Neural cell (in vitro differentiated cells): ENCODE measurements at regions not wholly inside any gene's neighbourhood (a gene's known extent, or its start where the extent isn't known, plus 50 kb on each side); places are given as distances from the start of the nearest gene placed in this dataset.

Experiments used
- H2AFZ ChIP-seq: fragments of 200-600, 300-800 bp; sonication (generic), shearing (Covaris generic); 2 replicates; pipeline ENCODE4 v1.6.0; 2014; ENCODE audit warnings: low read depth, mild to moderate bottlenecking, antibody characterized with exemption, low read length, moderate library complexity
- H3F3A ChIP-seq: fragments of 200-600 bp; shearing (Covaris generic); 2 replicates; pipeline ENCODE4 v1.6.1; 2016; ENCODE audit warnings: mild to moderate bottlenecking, moderate library complexity, mixed read lengths, antibody characterized with exemption, low read length; ENCODE audit not compliant: insufficient read depth, poor library complexity, severe bottlenecking
- H3K27ac ChIP-seq: fragments of 200-600, 300-800 bp; sonication (generic), shearing (Covaris generic); 2 replicates; pipeline ENCODE4 v1.5.1; 2014; ENCODE audit warnings: mild to moderate bottlenecking, low read length, moderate library complexity
- H3K27me3 ChIP-seq: fragments of 300-800, 200-600 bp; sonication (generic), shearing (Covaris generic); 2 replicates; pipeline ENCODE4 v1.6.0; 2014; ENCODE audit warnings: mild to moderate bottlenecking, low read depth, low read length, moderate library complexity; ENCODE audit not compliant: insufficient read depth
- H3K36me3 ChIP-seq: fragments of 300-800, 200-600 bp; sonication (generic), shearing (Covaris generic); 2 replicates; pipeline ENCODE4 v1.5.1; 2014; ENCODE audit warnings: mild to moderate bottlenecking, antibody characterized with exemption, low read length, moderate library complexity; ENCODE audit not compliant: insufficient read depth
- H3K4me2 ChIP-seq: fragments of 300-800, 200-600 bp; sonication (generic), shearing (Covaris generic); 2 replicates; pipeline ENCODE4 v1.6.0; 2014; ENCODE audit warnings: mild to moderate bottlenecking, low read length
- H3K4me3 ChIP-seq: fragments of 300-800, 200-600 bp; sonication (generic), shearing (Covaris generic); 2 replicates; pipeline ENCODE4 v1.5.1; 2014; ENCODE audit warnings: mild to moderate bottlenecking, low read length, moderate library complexity
- H3K79me2 ChIP-seq: fragments of 200-600 bp; shearing (Covaris generic); replicated peaks from 2 replicates; pipeline ENCODE4 v1.6.0; 2014; ENCODE audit warnings: mild to moderate bottlenecking, low read length, moderate library complexity; ENCODE audit not compliant: insufficient read depth
- H3K9ac ChIP-seq: fragments of 300-800, 200-600 bp; sonication (generic), shearing (Covaris generic); 2 replicates; pipeline ENCODE4 v1.6.1; 2016; ENCODE audit warnings: mild to moderate bottlenecking, low read length, mixed read lengths
- H3K9me2 ChIP-seq: fragments of 200-600 bp; shearing (Covaris generic); 2 replicates; pipeline ENCODE4 v1.6.1; 2016; ENCODE audit warnings: mild to moderate bottlenecking, low read length, mixed read lengths; ENCODE audit not compliant: insufficient read depth
- H3K9me3 ChIP-seq: fragments of 200-600, 300-800 bp; sonication (generic), shearing (Covaris generic); 2 replicates; pipeline ENCODE4 v1.6.1; 2016; ENCODE audit warnings: mild to moderate bottlenecking, mixed run types, low read length, moderate library complexity, mixed read lengths
- H4K20me1 ChIP-seq: fragments of 200-600 bp; shearing (Covaris generic); 2 replicates; pipeline ENCODE4 v1.6.1; 2016; ENCODE audit warnings: mild to moderate bottlenecking, mixed run types; ENCODE audit not compliant: insufficient read depth
- EP300 ChIP-seq: fragments of 450-650 bp; conservative IDR thresholded peaks from 2 replicates; pipeline ENCODE4 v1.6.1; 2014; ENCODE audit warnings: antibody characterized with exemption, mild to moderate bottlenecking, moderate library complexity; ENCODE audit not compliant: poor library complexity, severe bottlenecking
- EZH2 ChIP-seq: fragments of 200-600, 300-800 bp; shearing (Covaris generic), sonication (generic); IDR thresholded peaks from 2 replicates; pipeline ENCODE4 v1.6.1; 2014; ENCODE audit warnings: antibody characterized with exemption, low read length, borderline replicate concordance, mild to moderate bottlenecking; ENCODE audit not compliant: insufficient read depth, poor library complexity, severe bottlenecking
- MXI1 ChIP-seq: fragments of 450-650 bp; conservative IDR thresholded peaks from 2 replicates; pipeline ENCODE4 v1.6.1; 2014; ENCODE audit warnings: antibody characterized with exemption, mild to moderate bottlenecking; ENCODE audit not compliant: poor library complexity, severe bottlenecking
- POLR2AphosphoS5 ChIP-seq: IDR thresholded peaks from 2 replicates; pipeline ENCODE4 v1.6.1; 2012
- RAD21 ChIP-seq: fragments of 450-650 bp; conservative IDR thresholded peaks from 2 replicates; pipeline ENCODE4 v1.6.1; 2014; ENCODE audit warnings: antibody characterized with exemption, mild to moderate bottlenecking, moderate library complexity
- SMC3 ChIP-seq: fragments of 450-650 bp; conservative IDR thresholded peaks from 2 replicates; pipeline ENCODE4 v1.6.1; 2014; ENCODE audit warnings: antibody characterized with exemption, mild to moderate bottlenecking, moderate library complexity; ENCODE audit not compliant: poor library complexity
- TAF1 ChIP-seq: IDR thresholded peaks from 2 replicates; pipeline ENCODE4 v1.6.1; 2012; ENCODE audit warnings: low read depth
- TF ChIP-seq, protein P1 (sequence below): IDR thresholded peaks from 2 replicates; pipeline ENCODE4 v1.6.1; 2012; ENCODE audit warnings: borderline replicate concordance
- TF ChIP-seq, protein P2 (sequence below): fragments of 450-650 bp; IDR thresholded peaks from 2 replicates; pipeline ENCODE4 v1.5.1; 2014; ENCODE audit warnings: antibody characterized with exemption, mild to moderate bottlenecking, moderate library complexity; ENCODE audit not compliant: poor library complexity, severe bottlenecking

DNA sequence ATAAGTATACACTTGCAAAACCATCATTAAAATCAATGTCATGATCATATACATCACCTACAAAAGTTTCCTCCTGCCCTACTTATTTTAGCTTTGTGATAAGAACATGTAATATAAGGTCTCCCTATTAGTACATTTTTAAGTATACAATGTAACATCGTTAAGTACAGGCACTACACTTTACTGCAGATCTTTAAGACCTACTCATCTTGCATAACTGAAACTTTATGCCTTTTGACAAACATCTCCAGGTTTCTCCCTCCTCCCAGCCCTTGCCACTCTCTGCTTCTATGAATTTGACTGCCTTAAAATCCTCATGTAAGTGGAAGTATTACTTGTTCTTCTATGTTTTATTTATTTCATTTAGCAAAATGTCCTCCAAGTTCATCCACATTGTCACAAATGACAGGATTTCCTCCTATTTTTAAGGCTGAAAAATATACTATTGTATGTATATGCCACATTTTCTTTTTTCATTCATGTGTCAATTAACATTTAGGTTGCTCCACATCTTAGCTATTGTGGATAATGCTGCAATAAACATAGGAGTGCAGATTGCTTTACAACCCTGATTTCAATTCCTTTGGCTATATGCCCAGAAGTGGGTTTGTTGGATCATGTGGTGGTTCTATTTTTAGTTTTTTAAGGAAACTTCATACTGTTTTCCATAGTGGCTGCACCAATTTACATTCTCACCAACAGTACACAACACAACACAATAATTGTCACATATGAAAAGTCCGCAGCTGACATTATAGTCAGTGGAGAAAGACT is 471.1 kb upstream of the ANO3 start:
- Histone ChIP-seq H3K36me3 (no peaks in the 10 kb centered on the region), H3K9me2 (no peaks in the 10 kb centered on the region), H3K27ac (no peak overlapping the region), H4K20me1 (no peaks in the 10 kb centered on the region), H2AFZ (no peak overlapping the region), H3K4me2 (no peak overlapping the region), H3K79me2 (no peaks in the 10 kb centered on the region), H3K9ac (no peak overlapping the region), H3K27me3 (no peaks in the 10 kb centered on the region), H3K4me3 (no peak overlapping the region), H3F3A (no peaks in the 10 kb centered on the region), H3K9me3 (no peaks in the 10 kb centered on the region)
- TF ChIP-seq, protein P1, sequence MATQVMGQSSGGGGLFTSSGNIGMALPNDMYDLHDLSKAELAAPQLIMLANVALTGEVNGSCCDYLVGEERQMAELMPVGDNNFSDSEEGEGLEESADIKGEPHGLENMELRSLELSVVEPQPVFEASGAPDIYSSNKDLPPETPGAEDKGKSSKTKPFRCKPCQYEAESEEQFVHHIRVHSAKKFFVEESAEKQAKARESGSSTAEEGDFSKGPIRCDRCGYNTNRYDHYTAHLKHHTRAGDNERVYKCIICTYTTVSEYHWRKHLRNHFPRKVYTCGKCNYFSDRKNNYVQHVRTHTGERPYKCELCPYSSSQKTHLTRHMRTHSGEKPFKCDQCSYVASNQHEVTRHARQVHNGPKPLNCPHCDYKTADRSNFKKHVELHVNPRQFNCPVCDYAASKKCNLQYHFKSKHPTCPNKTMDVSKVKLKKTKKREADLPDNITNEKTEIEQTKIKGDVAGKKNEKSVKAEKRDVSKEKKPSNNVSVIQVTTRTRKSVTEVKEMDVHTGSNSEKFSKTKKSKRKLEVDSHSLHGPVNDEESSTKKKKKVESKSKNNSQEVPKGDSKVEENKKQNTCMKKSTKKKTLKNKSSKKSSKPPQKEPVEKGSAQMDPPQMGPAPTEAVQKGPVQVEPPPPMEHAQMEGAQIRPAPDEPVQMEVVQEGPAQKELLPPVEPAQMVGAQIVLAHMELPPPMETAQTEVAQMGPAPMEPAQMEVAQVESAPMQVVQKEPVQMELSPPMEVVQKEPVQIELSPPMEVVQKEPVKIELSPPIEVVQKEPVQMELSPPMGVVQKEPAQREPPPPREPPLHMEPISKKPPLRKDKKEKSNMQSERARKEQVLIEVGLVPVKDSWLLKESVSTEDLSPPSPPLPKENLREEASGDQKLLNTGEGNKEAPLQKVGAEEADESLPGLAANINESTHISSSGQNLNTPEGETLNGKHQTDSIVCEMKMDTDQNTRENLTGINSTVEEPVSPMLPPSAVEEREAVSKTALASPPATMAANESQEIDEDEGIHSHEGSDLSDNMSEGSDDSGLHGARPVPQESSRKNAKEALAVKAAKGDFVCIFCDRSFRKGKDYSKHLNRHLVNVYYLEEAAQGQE, result no peak
- TF ChIP-seq SMC3, result no peak
- TF ChIP-seq EZH2, result no peak
- TF ChIP-seq RAD21, result no peak
- no peak for TF ChIP-seq TAF1
- TF ChIP-seq, protein P2, sequence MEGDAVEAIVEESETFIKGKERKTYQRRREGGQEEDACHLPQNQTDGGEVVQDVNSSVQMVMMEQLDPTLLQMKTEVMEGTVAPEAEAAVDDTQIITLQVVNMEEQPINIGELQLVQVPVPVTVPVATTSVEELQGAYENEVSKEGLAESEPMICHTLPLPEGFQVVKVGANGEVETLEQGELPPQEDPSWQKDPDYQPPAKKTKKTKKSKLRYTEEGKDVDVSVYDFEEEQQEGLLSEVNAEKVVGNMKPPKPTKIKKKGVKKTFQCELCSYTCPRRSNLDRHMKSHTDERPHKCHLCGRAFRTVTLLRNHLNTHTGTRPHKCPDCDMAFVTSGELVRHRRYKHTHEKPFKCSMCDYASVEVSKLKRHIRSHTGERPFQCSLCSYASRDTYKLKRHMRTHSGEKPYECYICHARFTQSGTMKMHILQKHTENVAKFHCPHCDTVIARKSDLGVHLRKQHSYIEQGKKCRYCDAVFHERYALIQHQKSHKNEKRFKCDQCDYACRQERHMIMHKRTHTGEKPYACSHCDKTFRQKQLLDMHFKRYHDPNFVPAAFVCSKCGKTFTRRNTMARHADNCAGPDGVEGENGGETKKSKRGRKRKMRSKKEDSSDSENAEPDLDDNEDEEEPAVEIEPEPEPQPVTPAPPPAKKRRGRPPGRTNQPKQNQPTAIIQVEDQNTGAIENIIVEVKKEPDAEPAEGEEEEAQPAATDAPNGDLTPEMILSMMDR, result no peak
- no peak for TF ChIP-seq EP300
- no peak for TF ChIP-seq POLR2AphosphoS5
- no peak for TF ChIP-seq MXI1

DNA sequence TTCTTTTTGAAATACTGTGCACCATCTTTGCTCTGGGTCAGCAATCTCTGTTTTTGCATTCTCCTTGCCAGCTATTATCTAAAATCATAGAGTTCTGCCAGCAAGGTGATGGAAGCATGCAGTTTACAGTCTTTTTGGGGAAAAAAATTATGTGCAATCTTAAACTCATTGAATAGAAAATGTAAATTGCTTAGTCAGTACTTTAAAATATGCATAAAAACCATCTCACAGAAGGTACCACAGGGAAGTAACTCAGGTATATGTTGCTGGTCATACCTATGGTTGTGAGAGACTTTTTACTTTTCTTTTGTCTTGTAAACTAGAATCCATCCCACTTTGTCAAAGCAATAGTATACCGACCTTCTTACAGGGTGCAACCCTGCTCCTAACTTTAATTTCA is 469.8 kb upstream of the ANO3 start:
- Histone ChIP-seq H3K4me2 (no peak overlapping the region), H3K4me3 (no peak overlapping the region), H3K9me3 (no peaks in the 10 kb centered on the region), H3F3A (no peaks in the 10 kb centered on the region), H3K27me3 (no peaks in the 10 kb centered on the region), H3K36me3 (no peaks in the 10 kb centered on the region), H3K27ac (no peak overlapping the region), H2AFZ (no peak overlapping the region), H3K79me2 (no peaks in the 10 kb centered on the region), H3K9me2 (no peaks in the 10 kb centered on the region), H3K9ac (no peak overlapping the region), H4K20me1 (no peaks in the 10 kb centered on the region)
- TF ChIP-seq EP300, result no peak
